ENCODE measurements at regions not wholly inside any gene's neighbourhood (a gene's known extent, or its start where the extent isn't known, plus 50 kb on each side); places are given as distances from the start of the nearest gene placed in this dataset.

DNA sequence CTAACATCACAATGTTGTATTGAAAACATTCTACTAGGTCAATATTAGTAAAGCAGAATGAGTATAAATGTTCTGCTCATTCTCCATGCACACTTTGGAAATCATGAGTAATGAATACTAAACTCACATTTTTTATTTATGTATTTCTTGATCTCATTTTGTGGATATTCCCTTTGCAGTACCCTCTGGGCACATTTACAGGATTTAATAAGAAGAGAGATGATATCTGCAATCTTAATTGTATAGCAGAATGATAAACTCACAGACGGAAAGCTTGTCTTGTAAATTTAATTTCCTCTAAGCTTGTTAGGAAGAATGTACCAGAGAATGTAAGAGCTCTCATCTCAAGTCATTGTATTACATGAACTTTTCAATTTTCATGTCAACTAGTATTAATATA lies 1279.7 kb downstream of the PCDH7 start:
- DNase-seq: no peak

DNA sequence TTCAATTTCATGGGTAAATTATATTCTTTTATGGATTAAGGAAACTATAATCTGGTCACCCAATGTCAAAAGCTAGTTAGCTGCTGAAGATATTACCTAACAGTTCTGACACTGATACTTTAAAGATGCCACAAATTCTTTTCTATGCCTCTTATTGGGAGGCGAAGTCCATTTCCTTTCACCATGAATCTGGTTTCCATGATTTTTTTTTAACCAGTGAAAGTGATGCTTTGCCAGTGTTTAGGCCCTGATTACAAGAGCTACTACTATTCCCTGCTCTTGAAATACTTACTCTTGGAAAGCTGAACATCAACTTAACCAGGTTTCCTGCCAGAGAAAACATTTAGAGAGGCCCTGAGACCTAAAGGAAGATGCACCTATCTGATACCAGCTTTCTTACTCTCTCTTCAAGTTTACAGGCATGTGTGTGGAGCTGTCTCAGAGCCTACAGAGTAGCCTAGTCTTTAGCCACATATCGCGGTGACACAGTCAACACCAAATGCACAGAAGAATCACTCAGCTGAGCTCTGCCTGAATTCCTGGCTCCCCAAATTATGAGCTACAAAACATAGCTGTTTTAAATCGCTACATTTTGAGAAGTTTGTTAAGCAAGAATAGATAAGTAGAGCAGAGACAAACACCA lies 1280.8 kb downstream of the PCDH7 start:
- no peak for DNase-seq

DNA sequence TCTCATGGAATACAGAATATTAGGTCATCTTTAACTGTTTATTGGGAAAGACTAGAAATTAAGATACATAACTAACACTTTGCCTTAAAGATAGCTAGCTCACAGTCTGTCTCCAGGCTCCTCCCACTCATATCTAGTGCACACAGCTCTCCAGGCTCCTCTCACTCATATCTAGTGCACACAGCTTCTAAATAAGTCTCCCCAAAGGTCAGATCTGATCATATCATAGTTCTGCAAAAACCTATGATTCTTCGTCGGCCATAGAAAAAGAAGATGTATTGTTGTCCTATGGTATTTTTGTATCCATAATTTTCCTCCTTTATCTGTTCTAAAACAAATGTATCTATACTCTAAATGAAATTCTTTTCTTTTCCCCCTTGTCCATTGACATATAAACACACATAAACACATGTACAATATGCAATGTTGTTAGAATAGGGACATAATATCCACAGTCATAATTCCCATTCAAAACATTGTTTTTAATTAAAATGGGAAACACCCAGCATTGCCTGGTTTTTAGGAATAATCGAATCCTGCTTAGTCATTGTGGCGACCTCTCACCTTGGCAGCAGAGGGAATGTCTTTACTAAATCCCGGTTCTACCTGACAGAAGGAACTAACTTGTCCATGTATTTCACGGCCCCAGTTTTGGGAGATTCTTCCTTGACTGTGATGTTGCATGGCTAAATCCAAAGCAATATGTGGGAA lies 1282.0 kb downstream of the PCDH7 start:
- DNase-seq: no peak

DNA sequence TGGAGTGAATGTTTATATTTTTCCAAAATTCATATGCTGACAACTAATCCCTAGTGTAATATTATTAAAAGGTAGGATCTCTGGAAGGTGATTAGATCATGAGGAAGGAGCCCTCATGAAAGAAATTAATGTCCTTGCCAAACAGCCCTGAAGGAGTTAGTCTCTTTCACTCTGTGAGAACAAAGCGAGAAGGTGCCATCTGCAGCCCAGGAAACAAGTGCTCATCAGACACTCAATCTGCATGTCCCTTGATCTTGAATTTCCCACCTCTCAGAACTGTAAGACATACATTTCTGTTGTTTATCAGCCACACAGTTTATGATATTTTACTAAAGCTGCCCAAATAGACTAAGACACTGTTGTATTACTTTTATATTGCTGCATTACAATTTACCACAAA lies 1283.4 kb downstream of the PCDH7 start:
- DNase-seq: no peak

DNA sequence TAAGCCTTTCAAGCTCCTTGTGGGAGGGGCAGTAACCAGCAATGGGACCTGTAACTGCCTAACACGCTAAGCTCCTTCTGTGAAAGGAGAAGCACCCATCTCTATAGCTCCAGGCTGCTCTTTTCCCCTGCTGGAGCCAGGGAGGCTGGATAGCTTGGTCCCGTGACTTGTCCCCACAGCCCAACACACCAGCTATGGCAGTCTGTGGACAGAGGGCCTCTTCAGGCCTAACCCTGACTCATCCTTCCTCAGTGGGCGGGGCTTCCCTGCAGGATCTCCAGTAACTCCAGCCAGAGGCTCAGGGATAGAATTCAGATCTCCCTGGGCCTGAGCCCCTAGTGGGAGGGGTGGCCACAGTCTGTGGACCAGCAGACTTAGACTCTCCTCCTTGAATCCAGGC lies 1290.1 kb downstream of the PCDH7 start:
- no peak for DNase-seq

DNA sequence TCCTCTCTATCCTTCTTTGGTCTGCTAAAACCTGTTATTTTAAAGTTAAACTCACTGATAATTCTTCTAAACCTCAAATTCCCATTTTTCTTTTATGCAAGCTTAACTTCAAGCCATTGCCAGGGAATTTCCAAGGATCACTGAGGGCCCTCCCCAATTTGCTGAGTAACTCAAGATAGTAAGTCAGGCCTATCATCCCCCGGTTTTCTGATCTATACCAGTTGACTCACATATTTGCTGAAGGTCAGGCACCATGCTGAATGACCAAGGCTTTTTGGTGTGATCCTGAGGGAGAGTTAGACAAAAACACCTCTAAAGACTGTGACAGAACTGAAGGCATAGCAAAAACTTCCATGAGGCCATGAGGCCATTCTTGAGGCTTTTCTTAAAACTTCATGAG lies 1301.9 kb downstream of the PCDH7 start:
- DNase-seq: no peak

DNA sequence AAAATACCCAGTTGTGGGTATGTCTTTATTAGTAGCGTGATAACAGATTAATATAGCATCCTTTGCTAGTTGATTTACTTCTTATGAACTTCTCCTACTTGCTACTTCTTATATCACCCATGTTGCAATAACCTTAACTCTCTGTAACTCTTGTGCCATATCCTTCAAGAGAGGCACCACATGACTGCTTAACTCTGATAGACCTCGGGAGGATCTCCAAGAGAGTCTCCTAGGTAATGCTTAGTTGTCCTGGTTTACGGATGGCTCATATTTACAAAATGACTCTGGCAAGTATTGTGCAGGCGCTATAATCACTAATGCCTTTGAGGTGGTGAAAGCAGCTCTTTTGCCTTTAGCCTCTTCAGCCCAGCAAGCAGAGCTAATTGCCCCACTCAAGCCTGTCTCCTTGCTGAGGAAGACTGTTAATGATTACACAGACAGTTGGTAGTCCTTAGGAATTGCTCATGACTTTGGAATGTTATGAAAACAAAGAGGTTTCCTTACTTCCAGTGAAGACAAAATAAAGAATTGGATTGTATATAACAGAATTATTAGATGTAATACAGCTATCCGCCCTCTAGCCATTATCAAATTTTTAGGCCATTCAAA lies 1305.8 kb downstream of the PCDH7 start:
- no peak for DNase-seq

DNA sequence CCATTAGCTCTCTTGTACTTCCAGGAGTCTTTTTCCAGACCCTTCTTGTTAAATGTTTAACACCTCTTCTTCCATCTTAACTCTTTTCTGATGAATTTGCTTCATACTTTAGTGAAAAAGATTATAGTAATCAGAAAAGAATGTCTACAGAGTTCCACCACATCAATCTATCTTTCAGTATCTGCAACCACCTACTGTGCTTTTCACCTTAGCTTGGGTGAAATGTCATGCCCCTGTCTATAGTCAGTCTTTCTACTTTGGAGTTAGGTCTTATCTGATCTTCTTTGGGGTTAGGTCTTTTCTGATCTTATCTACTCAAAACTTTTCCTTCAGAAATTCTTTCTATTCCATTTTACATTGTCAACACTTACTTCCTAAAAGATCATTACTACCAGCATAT lies 1310.2 kb downstream of the PCDH7 start:
- no peak for DNase-seq

DNA sequence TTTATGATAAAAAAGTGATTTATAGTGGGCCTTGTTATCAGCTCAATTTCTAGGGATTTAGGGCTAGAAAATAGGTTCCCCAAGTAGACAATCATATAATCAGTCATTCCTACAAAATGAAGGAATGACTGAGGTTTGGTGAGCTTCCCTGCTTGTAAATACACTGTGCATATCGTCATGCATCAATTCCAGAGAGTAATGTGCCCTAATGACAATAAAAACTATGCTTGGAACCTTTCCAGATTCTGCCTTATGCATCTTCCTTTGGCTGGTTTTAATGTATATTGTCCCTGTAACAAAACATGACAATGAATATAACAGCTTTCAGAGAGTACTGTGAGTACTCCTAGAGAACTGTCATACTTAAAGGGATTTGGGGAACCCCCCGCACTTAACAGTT lies 1310.9 kb downstream of the PCDH7 start:
- no peak for DNase-seq

DNA sequence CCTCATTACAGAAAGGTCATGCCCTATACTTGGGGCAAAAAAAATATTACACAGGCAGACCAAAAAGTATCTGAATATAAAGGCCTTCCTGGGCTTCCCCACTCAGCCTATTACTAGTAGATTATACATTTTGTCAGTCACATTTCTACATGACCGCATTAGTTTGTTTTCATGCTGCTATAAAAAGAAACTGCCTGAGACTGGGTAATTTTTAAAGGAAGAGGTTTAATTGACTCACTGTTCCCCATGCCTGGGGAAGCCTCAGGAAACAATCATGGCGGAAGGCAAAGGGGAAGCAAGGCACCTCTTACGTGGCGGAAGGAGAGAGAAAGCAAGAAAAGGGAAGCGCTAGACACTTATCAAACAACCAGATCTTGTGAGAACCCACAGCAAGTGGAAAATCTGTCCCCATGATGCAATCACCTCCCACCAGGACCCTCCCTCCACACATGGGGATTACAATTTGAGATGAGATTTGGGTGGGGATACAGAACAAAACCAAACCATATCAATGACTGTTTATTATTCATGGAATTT lies 1312.0 kb downstream of the PCDH7 start:
- no peak for DNase-seq

DNA sequence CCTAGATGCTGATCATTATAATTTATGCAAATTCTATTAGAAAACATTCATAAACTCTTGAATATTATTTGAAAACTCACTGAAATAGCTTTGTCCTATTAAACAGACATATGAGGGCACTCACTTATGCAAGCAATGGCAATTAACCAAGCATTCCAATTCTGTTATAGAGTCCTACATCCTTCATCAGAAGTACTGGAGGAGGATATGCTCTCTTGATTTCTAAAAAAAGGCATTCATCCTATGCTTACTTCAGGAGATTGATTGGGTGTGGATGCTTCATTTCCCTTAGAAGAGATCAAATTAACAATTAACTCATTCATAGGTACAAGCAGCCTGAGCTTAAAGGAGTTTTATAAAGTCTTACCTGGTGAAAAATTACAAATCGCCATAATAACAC lies 1317.2 kb downstream of the PCDH7 start:
- DNase-seq: no peak

DNA sequence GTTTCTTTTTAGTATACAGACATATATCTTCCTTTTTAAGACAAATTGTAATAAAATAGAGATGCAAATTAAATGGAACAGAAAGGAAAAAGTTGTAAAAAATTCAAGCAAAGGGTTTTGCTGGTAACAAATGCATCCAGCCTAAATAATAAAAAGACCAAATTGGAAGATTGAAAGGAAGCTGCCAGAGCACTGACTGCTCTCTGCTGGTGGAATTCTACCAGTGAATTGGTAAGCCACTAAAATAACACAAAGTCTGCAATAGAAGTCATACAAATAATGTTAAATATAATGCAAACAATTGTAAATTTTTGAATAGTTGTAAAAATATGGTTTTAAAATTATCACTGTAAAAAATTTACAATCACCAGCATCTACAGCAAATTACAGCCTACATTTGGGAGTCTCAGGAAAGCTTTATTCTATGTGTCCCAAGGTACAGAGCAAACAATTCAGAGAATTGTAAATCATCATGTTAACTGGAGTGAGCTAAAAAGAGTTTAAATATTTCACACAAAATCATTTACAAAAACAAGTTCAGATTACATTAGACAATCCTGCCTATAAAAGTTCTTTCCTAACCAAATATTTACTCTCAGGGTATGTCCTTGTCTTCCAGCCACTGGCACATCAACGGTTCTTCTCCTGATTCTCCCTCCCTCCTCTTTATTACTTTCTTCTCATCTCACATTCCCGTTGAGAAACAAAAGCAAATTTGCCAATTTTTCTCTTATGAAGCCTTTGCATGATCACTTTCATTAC lies 1322.5 kb downstream of the PCDH7 start:
- no peak for DNase-seq

DNA sequence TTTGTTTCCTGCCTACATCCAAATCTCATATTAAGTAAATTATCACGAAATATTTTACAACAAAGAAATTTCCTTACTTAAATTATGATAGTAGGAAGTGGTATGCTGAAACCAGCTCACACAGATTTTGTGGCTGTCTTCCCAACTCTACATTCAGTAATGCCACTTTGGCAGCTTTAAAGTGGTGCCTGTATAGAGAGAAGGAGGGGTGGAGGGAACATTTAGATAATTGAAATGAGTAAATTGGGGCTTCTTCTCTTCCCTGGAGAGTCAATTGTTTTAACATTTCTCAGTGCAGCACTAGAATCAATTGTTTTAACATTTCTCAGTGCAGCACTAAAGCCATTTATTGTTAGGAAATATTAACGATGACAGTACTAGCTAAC lies 1323.1 kb downstream of the PCDH7 start:
- DNase-seq: no peak

DNA sequence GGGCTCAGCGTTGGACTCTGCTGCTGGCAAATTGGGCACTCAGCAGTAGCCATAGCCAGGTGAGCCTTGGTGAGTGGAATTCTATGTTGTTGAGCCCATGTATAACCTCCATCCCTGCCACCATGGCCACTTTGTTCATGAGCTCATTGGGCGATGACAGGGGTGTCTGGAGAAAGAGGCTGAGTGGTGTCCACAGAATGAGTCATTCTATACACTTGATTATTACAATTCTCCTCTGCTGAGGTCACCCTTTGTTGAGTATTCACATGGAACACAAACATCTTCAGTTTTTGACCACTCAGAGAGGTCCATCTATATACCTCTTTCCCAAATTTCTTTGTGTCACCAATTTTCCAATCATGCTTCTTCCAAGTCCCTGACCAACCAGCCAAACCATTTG lies 1341.7 kb downstream of the PCDH7 start:
- DNase-seq: no peak

DNA sequence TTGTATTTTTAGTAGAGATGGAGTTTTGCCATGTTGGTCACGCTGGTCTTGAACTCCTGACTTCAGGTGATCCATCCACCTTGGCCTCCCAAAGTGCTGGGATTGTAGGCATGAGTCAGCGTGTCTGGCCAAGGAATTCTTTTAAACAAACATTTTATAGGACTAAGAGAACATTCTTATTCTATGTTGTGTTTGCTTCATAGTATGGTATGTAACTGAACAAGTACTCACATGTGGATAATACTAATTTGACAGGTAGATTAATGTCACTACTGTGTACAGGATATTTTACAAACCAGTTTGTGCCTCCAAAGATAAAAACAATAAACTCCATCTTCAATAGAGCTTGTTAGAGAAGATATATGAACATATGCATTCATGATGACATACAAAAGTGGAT lies 1353.4 kb downstream of the PCDH7 start:
- DNase-seq: no peak

DNA sequence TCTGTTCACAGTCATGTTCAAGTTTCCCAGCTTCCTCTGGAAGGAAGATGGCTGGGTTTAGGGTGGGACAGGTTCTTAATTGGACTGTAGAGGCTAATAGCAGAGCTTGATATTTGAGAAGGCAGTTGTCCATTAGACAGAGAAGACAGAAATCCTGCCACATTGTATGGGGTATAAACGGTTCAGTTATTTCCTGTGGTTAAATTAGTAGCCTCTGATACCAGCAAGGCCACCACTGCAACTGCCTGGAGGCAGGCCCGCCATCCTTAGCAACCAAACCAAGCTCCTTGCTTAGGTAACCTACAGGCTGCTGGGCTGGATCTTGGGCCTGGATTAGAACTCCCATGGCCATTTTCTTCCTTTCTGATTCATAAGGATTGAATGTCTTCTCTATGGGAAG lies 1367.0 kb downstream of the PCDH7 start:
- no peak for DNase-seq

DNA sequence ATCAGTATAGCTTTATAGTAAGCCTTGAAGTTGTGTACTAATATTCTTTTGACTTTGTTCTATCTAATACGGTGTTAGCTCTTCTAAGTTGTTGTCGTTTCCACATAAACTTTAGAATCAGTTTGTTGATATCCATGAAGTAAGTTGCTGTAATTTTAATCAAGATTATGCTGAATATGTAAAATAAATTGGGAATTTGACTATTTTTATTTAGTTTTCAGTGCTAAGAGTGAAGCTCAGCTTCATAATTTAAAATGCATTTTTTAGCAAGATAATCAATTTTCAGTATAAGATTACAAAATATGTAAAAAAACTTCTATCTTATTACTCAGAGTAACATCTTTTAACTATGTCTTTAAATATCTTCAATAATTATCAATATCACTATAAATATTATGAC lies 1374.8 kb downstream of the PCDH7 start:
- no peak for DNase-seq

DNA sequence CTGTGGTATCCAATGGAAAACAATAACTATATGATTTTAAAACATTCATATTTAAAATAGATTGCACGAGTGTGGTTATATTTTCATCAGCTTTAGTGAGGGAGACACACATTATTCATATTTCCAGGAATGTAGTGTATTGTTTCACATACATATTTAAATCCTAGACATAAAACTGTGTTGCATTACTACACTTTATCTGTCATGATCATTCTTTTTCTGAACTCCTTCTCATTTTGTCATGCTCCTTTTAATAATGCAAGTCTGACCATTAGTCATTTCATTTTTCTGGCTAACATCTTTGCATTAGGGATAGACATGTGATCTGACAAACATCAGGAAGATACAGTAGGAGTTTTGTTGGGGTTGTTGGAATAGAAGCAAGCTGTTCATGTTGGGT lies 1382.7 kb downstream of the PCDH7 start:
- no peak for DNase-seq

DNA sequence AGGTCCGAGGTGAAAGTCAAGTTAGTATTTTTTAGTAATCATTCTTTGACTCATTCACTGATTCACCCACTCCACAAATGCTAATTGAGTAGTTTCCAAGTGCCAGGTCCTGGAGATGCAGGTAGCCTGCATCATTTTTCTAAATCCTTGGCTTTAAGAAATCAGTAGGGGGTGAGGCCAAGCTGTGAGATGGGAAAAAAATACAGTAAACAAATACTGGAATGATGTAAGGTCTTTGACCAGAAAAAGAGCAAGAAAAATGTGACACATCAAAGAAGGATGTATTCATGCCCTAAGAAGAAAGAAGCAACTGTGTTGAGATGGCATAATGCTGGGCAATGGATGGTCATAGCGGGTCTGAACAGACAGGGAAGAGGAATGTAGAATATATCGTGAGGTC lies 1386.6 kb downstream of the PCDH7 start:
- no peak for DNase-seq

DNA sequence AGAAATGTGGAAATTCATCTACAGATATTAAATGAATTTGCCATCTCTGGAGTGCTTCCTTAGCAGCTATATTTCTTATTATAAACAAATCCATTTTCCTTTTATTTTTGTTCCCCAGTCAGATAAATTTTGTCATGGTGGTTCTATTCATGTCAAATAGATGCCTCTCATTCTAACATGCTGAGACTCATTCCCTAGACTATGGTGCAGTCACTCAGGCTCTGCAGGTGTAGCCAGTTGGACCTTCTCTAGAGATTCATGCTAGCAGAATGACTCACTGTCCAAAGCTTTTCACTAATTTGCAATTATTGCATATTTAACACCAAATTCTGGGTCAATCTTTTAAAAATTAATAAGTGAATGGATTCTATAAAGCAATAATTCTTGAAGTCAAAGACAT lies 1392.7 kb downstream of the PCDH7 start:
- DNase-seq: no peak

DNA sequence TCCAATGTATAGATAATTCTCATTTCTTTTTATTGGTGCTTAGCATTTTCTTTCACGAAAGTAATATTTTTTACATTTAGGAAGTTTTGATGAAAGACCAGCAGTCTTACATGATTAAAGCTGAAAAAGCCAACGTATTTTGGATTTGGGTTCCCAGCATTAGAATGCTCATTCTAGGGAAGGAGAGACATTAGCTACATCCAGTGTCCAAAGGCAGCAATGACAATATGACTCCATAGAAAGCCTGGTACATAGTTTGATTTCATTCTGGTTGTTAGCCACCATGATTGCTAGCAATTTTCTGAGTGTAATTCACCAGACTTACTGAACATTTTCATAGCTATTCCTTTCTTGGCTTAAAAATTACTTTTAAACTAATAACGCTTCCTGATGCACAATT lies 1397.5 kb downstream of the PCDH7 start:
- DNase-seq: no peak

DNA sequence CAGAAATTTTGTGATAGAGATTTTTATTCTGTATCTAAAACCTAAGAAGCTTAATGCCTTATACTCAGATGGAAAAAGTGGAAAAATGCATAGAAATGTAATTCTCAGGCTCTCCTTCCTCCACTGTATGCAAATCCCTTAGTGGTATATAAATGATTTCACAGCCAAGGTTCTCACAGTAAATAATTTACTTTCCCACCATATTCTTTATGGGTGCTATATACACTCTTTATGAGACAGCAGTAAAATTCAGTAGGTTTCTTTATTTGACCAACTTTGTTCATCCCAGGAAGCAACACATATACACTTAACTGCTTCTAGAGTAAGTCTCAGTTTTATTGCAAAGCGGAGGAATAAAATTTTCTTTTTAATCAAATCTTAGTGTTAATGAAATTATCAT lies 1399.7 kb downstream of the PCDH7 start:
- DNase-seq: no peak

DNA sequence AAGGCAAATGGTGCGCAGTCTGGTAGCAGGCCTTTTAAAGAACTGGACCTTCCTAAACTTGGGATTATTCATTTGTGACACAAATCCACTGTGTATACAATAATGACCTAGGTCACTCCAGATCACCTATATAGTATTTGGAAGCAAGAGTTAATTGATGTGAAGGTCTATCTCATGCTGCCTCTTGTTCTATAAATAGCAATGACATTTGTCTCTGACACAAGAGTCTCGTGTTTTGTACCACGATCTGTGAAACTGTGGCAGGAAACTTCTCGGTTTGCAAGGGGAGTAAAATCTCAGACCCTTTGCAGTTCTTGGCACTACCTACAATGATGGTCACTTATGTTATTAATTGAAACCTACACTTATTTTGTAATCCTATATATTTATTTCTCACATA lies 1408.4 kb downstream of the PCDH7 start:
- no peak for DNase-seq

DNA sequence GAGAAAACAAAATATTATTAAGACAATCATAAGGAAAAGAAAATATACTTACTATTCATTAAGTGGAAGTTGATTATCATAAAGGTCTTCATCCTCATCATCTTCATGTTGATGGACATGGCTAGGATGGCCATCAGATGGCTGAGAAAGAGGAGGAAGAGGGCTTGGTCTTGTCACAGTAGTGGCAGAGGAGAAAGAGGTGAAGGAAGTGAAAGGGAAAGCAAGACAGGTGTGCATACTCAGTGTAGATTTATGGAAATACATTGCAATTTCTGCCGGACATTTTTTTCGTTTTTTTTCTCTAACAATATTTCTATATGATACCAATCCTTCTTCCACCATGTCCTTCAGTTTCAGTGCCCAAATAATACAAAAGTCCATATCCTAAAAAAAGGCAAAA lies 1409.8 kb downstream of the PCDH7 start:
- DNase-seq: no peak

Measured in activated CD4-positive, alpha-beta T cell treated with anti-CD3 and anti-CD28 coated beads, Interleukin-10, Interleukin-2, amounts not matched to agents 100 ng/mL and 50 ng/mL, durations not matched to agents 16 hours and 8 hours (primary cell).